K562 (cell line): ENCODE measurements at regions not wholly inside any gene's neighbourhood (a gene's known extent, or its start where the extent isn't known, plus 50 kb on each side); places are given as distances from the start of the nearest gene placed in this dataset.

Experiments used
- ATAC-seq: fragments of 200-7000 bp; cut with Tn5 transposase; 3 replicates; pipeline ENCODE4 v1.9.1; 2020; ENCODE audit warnings: moderate library complexity
- BruUV-seq: library from RNA; stranded (reverse); fragments of 400-500 nt; replicated peaks from 2 replicates; lab custom pipeline; 2021; lab: Mats Ljungman, UMichigan
- CTCF ChIA-PET: fragments of 300-600 bp; formaldehyde crosslinking; extraction: SDS; loops from one replicate; lab custom pipeline; 2021; ENCODE audit warnings: low intra/inter-chr PET ratio; lab: Yijun Ruan, JAX
- POLR2A ChIA-PET: fragments of 300-600, 350-650 bp; sonication (Branson Sonifier 250); formaldehyde crosslinking; extraction: SDS; loops from one replicate; lab custom pipeline; 2021; ENCODE audit warnings: antibody characterized with exemption, inconsistent platforms; lab: Yijun Ruan, JAX
- DNase-seq, 4 experiments: peaks; one replicate each; pipeline versions ENCODE4 v3.0.0 to v3.0.0-alpha.2; 2011 to 2018; ENCODE audit warnings: low spot score in 3 of 4, mixed read lengths in 3 of 4; ENCODE audit errors: extremely low read depth in 1 of 4
- FAIRE-seq: peaks from 2 replicates; lab custom pipeline; 2011; peaks lifted over from hg19 to GRCh38; lab: Jason Lieb, UNC
- H2AFZ ChIP-seq: 2 replicates; pipeline ENCODE4 v1.6.0; 2011; ENCODE audit warnings: low read depth, low read length, control low read depth, inconsistent platforms
- H3K27ac ChIP-seq: fragments of 200-600 bp; 3 replicates; pipeline ENCODE4 v1.8.0; 2011; ENCODE audit warnings: low read depth, mild to moderate bottlenecking, control low read depth, inconsistent platforms, low read length, moderate library complexity, mixed read lengths; ENCODE audit errors: extremely low read depth
- H3K27me3 ChIP-seq, 2 experiments: fragments of 300-600 bp in 1 of 2; 2 replicates in 1 of 2; 3 replicates in 1 of 2; pipeline versions ENCODE4 v1.6.0 to v1.8.0; 2011; ENCODE audit warnings: inconsistent platforms in 2 of 2, low read length in 2 of 2, mild to moderate bottlenecking in 1 of 2, mixed read lengths in 1 of 2, moderate library complexity in 1 of 2; ENCODE audit not compliant: control insufficient read depth in 2 of 2, insufficient read depth in 2 of 2
- H3K36me3 ChIP-seq: fragments of 300-600 bp; 3 replicates; pipeline ENCODE4 v1.8.0; 2011; ENCODE audit warnings: mild to moderate bottlenecking, low read length, inconsistent platforms; ENCODE audit not compliant: control insufficient read depth, insufficient read depth
- H3K4me1 ChIP-seq, 2 experiments: fragments of 200-600 bp in 1 of 2; replicated peaks in 1 of 2; 2 replicates in 1 of 2; 3 replicates in 1 of 2; pipeline versions ENCODE4 v1.5.1 to v1.8.0; 2011; ENCODE audit warnings: inconsistent platforms in 2 of 2, low read length in 2 of 2, mild to moderate bottlenecking in 1 of 2, mixed read lengths in 1 of 2, moderate library complexity in 1 of 2; ENCODE audit not compliant: control insufficient read depth in 2 of 2, insufficient read depth in 2 of 2
- H3K4me2 ChIP-seq: 2 replicates; pipeline ENCODE4 v1.6.1; 2011; ENCODE audit warnings: low read length, control low read depth, inconsistent platforms, mixed read lengths; ENCODE audit not compliant: insufficient read depth
- H3K4me3 ChIP-seq: fragments of 200-600 bp; sonication (generic), shearing (Covaris generic); 2 replicates; pipeline ENCODE4 v1.5.1; 2016; ENCODE audit warnings: control low read depth, inconsistent platforms
- H3K79me2 ChIP-seq: fragments of 200-600 bp; 3 replicates; pipeline ENCODE4 v1.8.0; 2011; ENCODE audit warnings: low read length, inconsistent platforms; ENCODE audit not compliant: control insufficient read depth, insufficient read depth
- H3K9ac ChIP-seq, 2 experiments: 2 replicates each; pipeline versions ENCODE4 v1.6.0 to v1.6.1; 2011; ENCODE audit warnings: low read depth in 2 of 2, low read length in 2 of 2, control low read depth in 1 of 2, inconsistent platforms in 1 of 2, mild to moderate bottlenecking in 1 of 2, mixed read lengths in 1 of 2; ENCODE audit not compliant: insufficient read depth in 1 of 2
- H3K9me1 ChIP-seq: one replicate; pipeline ENCODE4 v1.6.0; 2011; ENCODE audit warnings: inconsistent platforms, mild to moderate bottlenecking, low read length, moderate library complexity; ENCODE audit not compliant: control insufficient read depth, insufficient read depth
- H3K9me3 ChIP-seq: replicated peaks from 2 replicates; pipeline ENCODE4 v1.5.1; 2011; ENCODE audit warnings: low read depth, low read length, inconsistent platforms; ENCODE audit not compliant: control insufficient read depth, insufficient read depth
- H4K20me1 ChIP-seq: replicated peaks from 2 replicates; pipeline ENCODE4 v1.6.1; 2011; ENCODE audit warnings: low read length, inconsistent platforms, mixed read lengths; ENCODE audit not compliant: control insufficient read depth, insufficient read depth
- CHD1 ChIP-seq: fragments of 200-600 bp; sonication (generic); IDR thresholded peaks from one replicate; pipeline ENCODE4 v1.6.1; 2012; ENCODE audit warnings: mild to moderate bottlenecking, moderate library complexity, low read length, inconsistent platforms
- COPS2 ChIP-seq: fragments of 450-650 bp; conservative IDR thresholded peaks from 2 replicates; pipeline ENCODE4 v1.6.1; 2016; ENCODE audit warnings: mild to moderate bottlenecking, moderate library complexity
- CREBBP ChIP-seq: IDR thresholded peaks from one replicate; pipeline ENCODE4 v1.6.1; 2012; ENCODE audit warnings: low read depth, mild to moderate bottlenecking, control low read depth, inconsistent platforms, low read length
- CREM ChIP-seq: IDR thresholded peaks from 2 replicates; pipeline ENCODE4 v1.6.1; 2014; ENCODE audit warnings: antibody characterized with exemption, low read depth
- ERF ChIP-seq: fragments of 450-650 bp; formaldehyde crosslinking; IDR thresholded peaks from 2 replicates; pipeline ENCODE4 v1.4.0; 2020; ENCODE audit warnings: mild to moderate bottlenecking, mixed read lengths
- HDAC3 ChIP-seq: fragments of 450-650 bp; IDR thresholded peaks from 2 replicates; pipeline ENCODE4 v1.6.1; 2018; ENCODE audit warnings: borderline replicate concordance, mild to moderate bottlenecking, moderate library complexity; ENCODE audit not compliant: partially characterized antibody
- ILF3 ChIP-seq: fragments of 450-650 bp; IDR thresholded peaks from 2 replicates; pipeline ENCODE4 v1.6.1; 2018; ENCODE audit warnings: antibody characterized with exemption, mild to moderate bottlenecking, moderate library complexity, borderline replicate concordance
- KLF6 ChIP-seq: fragments of 250-450 bp; sonication (Bioruptor Pico); IDR thresholded peaks from 2 replicates; pipeline ENCODE4 v1.4.0; 2020; ENCODE audit warnings: mild to moderate bottlenecking, moderate library complexity, borderline replicate concordance
- SMC3 ChIP-seq: conservative IDR thresholded peaks from 2 replicates; pipeline ENCODE4 v1.6.1; 2011; ENCODE audit warnings: low read depth, low read length, improper control_type of control experiment; ENCODE audit not compliant: insufficient read depth
- TFAM ChIP-seq: fragments of 250-450 bp; sonication (Bioruptor Pico); conservative IDR thresholded peaks from 2 replicates; pipeline ENCODE4 v1.5.0; 2021; ENCODE audit warnings: mild to moderate bottlenecking, moderate library complexity
- ZNF184 ChIP-seq: sonication (generic); formaldehyde crosslinking; IDR thresholded peaks from 2 replicates; pipeline ENCODE4 v1.5.0; 2020; ENCODE audit warnings: missing genetic modification reagents
- ZNF764 ChIP-seq: fragments of 250-450 bp; sonication (Bioruptor Pico); IDR thresholded peaks from 2 replicates; pipeline ENCODE4 v1.4.0; 2020; ENCODE audit warnings: low read depth, mild to moderate bottlenecking, moderate library complexity
- WGBS: fragments of 100-300 bp; shearing (Covaris generic); methylation state at CpG from one replicate; pipeline ENCODE4 v1.1.6; 2016; ENCODE audit warnings: low coverage, mixed read lengths; ENCODE audit not compliant: insufficient coverage; ENCODE audit errors: missing lambda C conversion rate; 5-methylcytosine and 5-hydroxymethylcytosine counted together
- in situ Hi-C: fragments of 300-500 bp; cut with MboI; formaldehyde crosslinking; loops from 4 replicates; pipeline ENCODE4 v1.15.0; 2018; ENCODE audit warnings: inconsistent platforms, mixed read lengths
- intact Hi-C: fragments of 100-400 bp; cut with micrococcal nuclease; formaldehyde crosslinking; loops from 2 replicates; pipeline ENCODE4 v1.14.2; 2022
- TF ChIP-seq, protein P1 (sequence below): sonication (generic); formaldehyde crosslinking; IDR thresholded peaks from 2 replicates; pipeline ENCODE4 v1.8.0; 2022; ENCODE audit warnings: mild to moderate bottlenecking, missing genetic modification reagents
- TF ChIP-seq, protein P2 (sequence below): fragments of 450-650 bp; formaldehyde crosslinking; conservative IDR thresholded peaks from 2 replicates; pipeline ENCODE4 v1.4.0; 2022; ENCODE audit warnings: mild to moderate bottlenecking, missing genetic modification characterization

DNA sequence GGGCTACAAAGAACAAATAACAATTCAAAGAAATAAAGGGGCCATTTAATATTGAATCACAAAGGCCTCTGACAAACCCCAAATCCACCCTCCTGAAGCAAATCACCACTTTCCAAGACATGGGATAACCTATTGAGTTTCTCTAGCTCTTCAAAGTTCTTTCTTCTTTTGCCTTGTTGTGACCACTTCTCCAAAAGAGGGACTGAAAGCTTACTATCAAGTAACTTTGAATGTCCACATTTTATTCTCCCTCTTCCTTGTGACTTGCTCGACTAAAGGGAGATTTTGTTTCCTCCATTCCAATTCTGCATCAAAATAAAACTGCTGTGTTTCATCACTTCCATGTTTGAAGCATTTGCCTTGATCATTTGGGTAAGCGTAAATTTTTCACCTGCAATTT lies 166.6 kb upstream of the SLC7A11 start:
- FAIRE-seq = no peak

More for the DNA sequence above, 166.6 kb upstream of the SLC7A11 start:
- POLR2A ChIA-PET = no interaction called here
- ATAC-seq (no peak), DNase-seq (no peak)
- 37% methylated on average over 2 of the region's 2 CpGs for WGBS
- in situ Hi-C loops = no loop called here
- no peak overlapping the region for H3K27ac ChIP-seq
- H3K27me3 ChIP-seq = no peaks in the 10 kb centered on the region
- H2AFZ ChIP-seq = no peak overlapping the region
- no peaks in the 10 kb centered on the region for H3K9me1 ChIP-seq
- H3K36me3 ChIP-seq = no peaks in the 10 kb centered on the region
- no peak overlapping the region for H3K4me2 ChIP-seq
- no peaks in the 10 kb centered on the region for H3K79me2 ChIP-seq
- BruUV-seq = no TSS peak
- TF ChIP-seq, protein P1, sequence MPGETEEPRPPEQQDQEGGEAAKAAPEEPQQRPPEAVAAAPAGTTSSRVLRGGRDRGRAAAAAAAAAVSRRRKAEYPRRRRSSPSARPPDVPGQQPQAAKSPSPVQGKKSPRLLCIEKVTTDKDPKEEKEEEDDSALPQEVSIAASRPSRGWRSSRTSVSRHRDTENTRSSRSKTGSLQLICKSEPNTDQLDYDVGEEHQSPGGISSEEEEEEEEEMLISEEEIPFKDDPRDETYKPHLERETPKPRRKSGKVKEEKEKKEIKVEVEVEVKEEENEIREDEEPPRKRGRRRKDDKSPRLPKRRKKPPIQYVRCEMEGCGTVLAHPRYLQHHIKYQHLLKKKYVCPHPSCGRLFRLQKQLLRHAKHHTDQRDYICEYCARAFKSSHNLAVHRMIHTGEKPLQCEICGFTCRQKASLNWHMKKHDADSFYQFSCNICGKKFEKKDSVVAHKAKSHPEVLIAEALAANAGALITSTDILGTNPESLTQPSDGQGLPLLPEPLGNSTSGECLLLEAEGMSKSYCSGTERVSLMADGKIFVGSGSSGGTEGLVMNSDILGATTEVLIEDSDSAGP (CRISPR knock-in tag) = no peak
- TF ChIP-seq ZNF184 (CRISPR knock-in tag) = no peak
- TF ChIP-seq ERF (CRISPR knock-in tag) = no peak
- no peak for TF ChIP-seq ZNF764 (CRISPR knock-in tag)
- TF ChIP-seq CHD1 = no peak
- TF ChIP-seq, protein P2, sequence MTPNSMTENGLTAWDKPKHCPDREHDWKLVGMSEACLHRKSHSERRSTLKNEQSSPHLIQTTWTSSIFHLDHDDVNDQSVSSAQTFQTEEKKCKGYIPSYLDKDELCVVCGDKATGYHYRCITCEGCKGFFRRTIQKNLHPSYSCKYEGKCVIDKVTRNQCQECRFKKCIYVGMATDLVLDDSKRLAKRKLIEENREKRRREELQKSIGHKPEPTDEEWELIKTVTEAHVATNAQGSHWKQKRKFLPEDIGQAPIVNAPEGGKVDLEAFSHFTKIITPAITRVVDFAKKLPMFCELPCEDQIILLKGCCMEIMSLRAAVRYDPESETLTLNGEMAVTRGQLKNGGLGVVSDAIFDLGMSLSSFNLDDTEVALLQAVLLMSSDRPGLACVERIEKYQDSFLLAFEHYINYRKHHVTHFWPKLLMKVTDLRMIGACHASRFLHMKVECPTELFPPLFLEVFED (CRISPR knock-in tag) = no peak
- TF ChIP-seq HDAC3 = no peak
- TF ChIP-seq KLF6 (CRISPR knock-in tag) = no peak
- TF ChIP-seq CREM = no peak
- TF ChIP-seq ILF3 = no peak
- TF ChIP-seq TFAM = no peak
- TF ChIP-seq SMC3 = no peak
- TF ChIP-seq CREBBP = no peak
- TF ChIP-seq COPS2 = no peak
- no peaks in the 10 kb centered on the region for H4K20me1 ChIP-seq
- H3K4me1 ChIP-seq = 0 out of 5 replicates have a peak, but pooled peaks cover 0 to 13% of the 10 kb centered on the region in 2 experiments
- H3K9ac ChIP-seq = no peak overlapping the region
- H3K9me3 ChIP-seq = no peaks in the 10 kb centered on the region
- CTCF ChIA-PET = no interaction called here
- no peak overlapping the region for H3K4me3 ChIP-seq
- intact Hi-C loops = no loop called here
